ENCODE measurements at regions not wholly inside any gene's neighbourhood (a gene's known extent, or its start where the extent isn't known, plus 50 kb on each side); places are given as distances from the start of the nearest gene placed in this dataset.
"Not testable (repeated sequence)": the region's sequence is repeated elsewhere in the genome, so short reads cannot be mapped to it uniquely, and the experiment has no call there.

DNA sequence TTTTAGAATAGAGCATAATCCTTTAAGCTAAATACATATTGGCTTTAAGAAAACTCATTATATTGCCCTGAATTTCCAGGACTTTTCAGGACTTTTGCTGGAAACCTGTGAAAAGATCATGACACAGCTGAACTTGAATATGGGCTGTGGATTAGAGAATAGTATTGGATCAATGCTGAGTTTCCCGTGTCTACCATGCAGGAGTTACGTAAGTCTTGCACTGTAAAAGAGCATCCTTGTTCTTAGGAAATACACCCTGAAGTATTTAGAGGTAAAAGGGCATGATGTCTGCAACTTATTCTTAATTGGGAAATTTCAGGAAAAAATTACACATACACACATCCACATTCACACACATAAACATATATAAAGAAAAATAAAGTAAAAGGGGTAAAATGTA is 82.1 kb downstream of the ZFP36L2 start:
- DNase-seq: no peak

DNA sequence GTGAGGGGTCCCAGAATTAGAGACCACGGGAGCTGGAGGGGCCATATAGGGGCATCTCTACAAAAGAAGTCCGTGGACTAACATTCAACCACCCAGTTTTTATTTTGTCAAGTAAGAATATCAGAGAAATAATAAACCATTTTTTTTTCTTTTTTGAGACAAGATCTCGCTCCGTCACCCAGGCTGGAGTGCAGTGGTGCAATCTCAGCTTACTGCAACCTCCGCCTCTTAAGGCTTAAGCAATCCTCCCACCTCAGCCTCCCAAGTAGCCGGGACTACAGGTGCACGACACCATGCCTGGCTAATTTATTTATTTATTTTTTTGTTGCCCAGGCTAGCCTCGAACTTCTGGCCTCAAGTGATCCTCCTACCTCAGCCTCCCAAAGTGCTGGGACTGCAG is 82.7 kb downstream of the ZFP36L2 start:
- no peak for DNase-seq

DNA sequence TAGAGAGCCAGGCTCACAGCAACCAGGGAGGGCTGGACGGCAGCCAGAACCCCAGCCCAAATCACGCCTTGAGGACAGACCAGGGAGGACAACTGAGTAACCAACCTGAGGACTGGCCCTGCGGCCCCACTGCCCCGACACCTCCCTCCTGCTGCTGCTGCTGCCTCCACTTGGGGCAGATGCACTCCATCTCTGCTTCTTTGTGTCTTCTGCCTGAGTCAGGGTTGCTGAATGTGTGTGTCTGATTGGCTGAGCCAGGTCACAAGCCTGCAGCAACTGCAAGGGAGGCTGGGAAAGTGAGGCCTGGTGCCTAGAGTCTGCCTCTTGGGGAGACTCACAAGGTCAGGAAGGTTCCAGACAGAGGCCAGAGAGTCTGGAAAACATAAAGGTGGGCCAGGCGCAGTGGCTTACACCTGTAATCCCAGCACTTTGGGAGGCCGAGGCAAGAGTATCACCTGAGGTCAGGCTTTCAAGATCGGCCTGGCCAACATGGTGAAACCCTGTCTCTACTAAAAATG is 83.4 kb downstream of the ZFP36L2 start:
- DNase-seq: no peak

DNA sequence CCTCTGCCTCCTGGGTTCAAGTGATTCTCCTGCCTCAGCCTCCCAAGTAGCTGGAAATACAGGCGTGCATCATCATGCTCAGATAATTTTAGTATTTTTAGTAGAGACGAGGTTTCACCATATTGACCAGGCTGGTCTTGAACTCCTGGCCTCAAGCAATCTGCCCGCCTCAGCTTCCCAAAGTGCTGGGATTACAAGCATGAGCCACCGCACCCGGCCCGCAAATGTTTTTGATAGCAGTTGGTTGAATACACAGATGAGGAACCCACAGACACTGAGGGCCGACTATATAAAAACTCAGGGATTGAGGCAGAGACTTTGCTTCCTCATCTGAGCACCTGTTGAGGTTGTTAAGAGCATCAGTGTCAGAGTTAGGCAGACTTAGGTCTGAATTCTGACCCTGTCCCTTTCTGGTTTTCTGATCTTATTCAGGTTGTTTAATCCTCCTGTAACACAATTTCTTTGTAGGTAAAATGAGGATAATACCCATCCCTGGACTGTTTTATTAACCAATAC is 84.7 kb downstream of the ZFP36L2 start:
- not testable (repeated sequence) for DNase-seq

DNA sequence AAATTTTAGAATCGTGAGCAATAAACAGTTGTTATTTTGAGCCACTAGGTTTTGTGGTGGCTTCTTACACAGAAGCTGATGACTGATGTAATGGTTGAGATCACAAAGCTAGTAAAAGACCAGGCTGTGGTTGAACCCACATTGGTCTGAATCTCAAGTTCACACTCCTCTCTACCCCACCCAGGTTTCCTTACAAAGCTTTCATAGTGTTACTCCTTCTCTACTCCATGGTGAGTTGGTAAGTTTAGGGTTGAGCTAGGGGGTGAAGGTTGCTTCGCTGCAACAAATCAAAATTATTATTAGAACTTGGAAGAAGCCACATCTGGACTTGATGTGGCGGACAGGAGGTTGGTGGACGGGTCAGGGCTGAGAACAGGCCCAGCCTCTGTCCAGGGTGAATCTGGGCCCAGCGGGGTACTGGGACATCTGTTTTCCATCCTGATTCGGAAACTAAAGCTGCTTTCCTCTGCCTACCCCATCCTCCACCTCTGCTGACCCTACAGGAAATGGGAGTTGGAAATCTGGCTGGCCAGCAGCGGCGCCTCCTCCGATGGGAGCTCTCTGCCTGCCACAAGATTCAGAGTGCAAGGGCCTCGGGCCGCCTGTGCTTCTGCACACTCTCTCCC is 86.3 kb downstream of the ZFP36L2 start:
- DNase-seq: no peak

DNA sequence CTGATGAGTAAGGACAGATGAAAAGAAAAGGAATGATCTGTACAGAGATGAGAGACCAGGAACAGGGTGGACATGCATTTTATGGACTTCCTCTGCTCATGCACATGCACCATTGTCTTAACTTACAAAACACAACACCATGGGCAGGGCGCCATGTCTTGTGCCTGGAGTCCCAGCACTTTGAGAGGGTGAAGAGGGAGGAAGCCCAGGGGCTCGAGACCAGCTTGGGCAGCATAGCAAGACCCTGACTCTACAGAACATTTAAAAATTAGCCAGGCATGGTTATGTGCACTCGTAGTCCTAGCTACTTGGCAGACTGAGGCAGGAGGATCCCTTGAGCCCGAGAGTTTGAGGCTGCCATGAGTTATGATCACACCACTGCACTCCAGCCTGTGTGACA is 86.9 kb downstream of the ZFP36L2 start:
- DNase-seq: no peak

DNA sequence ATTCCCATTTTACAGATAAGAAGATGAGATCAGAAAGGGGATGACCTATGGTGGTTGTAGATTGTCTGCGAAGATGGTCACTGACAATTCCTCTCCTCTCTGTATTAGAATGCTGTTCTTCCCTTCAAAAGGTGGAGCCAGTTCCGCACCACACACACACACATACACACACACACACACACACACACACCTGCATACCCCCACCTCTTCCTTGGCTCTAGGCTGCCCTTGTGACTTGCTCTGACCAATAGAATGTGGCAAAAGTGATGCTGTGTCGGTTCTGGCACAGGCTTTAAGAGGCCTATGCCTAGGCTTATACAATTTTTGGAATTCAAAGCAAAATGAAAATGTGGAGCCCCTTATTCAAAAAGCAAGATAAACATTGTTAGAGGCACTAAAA is 88.0 kb downstream of the ZFP36L2 start:
- DNase-seq: no peak

DNA sequence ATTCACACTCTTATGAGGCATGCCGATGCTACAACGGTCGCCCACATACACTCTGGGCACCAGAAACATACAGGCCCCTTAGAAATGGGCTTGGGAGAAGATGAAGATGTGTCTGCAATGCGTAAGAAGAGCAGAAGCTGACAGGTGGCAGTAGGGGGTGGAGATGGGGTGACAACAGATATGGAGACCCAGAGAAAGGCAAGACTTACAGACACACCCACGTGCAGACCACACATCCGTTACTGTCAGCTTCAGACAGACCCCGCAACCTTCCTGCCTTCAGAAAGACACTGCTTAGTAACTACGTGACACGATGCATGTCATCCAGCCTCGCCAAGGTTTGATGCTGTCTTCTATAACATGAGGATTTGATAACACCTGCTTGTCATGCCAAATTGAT is 89.5 kb downstream of the ZFP36L2 start:
- no peak for DNase-seq

DNA sequence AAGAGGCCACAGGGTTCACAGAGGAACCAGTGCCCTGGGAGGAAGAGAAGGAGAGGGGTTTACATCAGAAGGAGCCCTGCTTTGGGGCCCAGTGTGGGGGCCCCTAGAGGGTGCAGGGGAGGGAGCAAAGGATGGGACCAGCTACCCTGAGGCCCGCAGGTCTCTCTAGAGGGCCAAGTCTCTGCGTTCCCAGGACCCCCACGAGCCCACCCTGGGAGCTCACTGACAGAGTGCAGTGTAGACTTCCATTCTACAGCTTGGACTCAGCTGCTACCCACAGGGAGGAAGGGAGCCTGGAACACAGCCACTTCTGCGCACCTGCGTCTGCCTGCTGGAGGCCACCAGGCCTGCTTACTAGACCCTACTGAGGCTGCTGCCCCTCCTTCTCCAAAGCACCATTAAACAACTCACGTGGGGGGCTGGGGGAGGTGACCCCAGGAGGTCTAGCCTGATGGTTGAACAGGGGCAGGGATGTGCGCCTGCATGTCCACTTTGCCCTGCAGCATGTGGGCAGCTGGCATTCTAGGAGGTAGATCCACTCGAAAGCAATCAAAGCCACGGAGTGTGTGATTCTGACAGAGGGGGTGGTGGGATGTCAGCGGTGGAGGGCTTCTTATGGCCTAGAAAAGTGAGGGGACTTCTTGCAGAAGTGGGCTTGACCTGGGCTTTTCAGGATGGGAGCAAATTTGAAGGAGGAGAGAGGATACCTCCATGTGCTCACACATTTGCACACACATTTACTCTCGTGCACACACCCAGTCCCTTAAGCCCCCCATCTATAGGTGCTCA is 90.2 kb downstream of the ZFP36L2 start:
- DNase-seq: no peak

DNA sequence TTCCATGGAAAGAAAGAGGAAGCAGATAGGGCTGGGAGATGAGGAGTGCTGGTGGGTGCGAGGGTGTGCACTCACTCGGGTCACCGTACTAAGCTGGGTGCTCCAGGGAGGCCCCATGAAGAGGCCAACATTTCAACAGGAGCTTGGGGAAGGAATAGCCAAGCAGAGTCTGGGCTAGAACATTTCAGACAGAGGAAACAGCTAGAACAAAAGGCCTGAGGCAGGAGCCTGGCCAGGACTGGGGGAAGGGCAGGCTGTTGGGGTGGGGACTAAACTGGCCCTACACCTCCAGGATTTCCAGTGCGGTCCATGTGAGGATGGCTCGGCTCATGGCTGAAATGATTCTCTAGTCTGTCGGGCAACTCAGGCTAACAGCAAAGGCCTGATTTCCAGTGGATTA is 90.8 kb downstream of the ZFP36L2 start:
- no peak for DNase-seq

DNA sequence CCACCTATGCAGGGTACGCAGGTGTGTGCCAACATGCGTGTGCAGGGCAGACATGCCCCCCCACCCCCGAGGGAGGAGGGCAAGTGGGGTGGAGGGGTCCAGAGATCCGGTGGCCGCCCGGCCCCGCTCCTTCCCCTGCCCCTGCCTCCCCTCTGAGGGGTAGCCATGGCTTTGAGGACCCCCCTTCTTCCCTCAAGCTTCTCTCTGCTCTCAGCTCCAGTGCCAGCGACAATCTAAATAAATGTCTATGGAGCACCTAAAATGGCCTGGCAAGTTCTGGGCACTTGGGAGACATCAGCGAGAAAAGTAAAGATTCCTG is 91.9 kb downstream of the ZFP36L2 start:
- no peak for DNase-seq

DNA sequence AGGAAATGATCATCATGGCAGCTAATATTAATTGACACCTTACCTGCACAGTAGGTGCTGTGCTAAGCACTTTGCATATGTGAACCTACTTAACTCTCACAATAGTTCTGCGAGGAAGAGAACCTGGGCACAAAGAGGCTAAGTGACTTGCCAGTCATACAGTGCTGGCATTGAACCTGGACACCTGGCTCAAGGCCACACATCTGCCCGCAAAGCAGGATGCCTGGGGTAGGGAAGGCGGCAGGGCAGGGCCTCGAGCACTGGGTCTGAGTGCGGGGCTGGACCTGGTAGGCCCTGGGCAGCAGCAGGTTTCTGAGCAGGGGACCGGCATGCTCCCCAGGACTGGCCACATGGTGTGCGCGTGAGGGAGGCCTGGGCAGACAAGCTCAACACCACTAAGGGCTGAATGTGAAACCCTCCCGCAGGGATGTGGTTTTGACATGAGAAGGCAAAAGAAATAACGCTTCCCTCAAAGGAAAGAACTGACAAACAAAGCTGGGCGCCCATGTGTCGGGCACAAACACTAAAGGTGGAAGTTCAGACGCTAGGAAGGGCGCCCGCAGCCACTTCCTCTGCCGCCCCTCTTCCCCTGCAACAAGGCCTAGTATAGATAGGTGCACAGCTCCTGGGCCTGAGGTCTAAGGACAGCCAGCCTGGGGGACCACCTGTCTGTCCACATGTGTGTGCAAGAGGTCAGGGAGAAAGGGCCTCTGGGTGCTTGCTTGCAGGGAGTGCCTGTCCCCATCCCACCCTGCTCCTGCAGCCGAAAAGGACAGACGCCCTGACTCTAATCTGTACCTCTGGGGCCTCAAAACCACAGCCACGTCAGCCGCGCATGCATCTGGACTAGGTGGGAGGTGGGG is 92.5 kb downstream of the ZFP36L2 start:
- DNase-seq: peak; percentile 80

DNA sequence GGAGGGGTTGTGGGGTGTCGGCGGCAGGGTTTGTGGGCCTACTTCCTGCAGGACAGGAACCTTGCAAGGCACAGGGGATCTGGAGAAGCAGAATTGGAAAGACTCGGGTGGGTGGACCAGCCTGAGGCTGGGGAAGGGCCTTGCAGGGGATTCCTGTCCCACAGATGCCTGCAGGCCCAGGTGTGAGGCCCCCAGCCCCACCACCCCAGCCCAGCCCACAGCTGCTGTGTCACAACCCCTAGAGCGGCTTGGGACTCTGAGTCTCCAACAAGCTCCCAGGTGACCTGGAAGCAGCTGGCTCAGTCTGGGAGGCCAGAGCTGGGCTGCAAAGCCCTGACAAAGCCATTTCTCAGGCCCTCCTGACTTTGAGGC is 93.1 kb downstream of the ZFP36L2 start:
- DNase-seq: no peak

DNA sequence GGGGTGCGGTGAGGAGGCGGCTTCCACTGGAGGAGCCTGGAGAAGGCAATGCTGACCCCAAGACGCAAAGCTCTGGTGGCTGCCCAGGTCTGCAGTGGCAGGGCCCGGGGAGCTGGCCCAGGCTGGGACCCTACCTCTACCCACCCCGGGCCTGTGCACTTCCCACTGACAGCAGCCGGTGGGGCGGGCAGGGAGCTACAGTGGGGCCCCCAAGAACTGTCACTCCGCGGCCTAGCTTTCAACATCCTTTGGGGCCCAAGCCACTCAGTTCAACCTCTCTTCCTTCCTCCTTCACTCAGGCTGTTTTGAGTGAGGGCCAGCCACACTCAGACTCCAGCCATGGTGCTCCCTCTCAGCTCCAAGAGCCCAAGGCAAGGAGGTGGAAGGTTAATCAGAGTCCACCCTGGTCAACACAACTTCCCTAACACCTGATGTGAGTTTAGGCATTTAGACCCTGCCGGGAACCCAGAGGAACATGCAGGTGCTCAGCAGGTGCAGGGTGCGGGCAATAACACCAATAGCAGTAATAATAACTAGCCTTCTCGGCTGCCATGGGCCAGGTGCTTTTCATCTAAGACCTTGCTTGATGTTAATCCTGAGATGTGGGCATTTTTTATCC is 93.6 kb downstream of the ZFP36L2 start:
- peak; percentile 86 for DNase-seq

DNA sequence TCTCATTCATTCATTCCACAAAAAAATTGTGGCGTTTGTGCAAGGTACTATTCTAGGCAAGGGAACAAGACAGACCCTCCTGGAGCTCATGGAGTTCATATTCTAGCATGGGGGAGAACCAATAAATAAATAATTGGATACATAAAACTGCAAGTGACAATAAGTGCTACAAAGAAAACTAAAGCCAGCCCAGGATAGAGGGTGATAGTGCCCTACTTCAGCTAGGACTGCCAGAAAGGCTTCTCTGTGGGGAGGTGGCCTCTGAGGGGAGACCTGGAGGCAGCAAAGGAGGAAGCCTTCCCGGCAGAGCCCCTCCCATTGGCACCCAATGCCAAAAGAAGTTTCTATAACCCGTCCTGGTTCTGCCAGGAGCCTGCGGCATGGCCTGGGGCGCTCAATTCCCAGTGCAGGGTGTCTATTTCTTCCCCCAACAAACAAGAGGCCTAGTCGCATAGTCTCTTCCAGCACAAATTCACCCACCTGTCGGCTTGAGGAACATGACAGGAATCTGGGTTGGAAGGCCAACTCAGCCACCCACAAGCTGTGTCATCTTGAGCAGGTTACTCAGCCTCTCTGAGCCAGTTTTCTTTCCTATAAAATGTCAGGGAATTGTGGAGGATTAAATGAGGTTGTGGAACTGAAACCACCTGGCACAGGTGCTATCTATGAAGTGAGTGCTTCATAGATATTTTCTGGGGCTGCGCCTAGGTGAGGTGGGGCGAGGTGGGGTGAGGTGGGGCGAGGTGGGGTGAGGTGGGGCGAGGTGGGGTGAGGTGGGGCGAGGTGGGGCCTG is 94.3 kb downstream of the ZFP36L2 start:
- DNase-seq: peak; percentile 81

DNA sequence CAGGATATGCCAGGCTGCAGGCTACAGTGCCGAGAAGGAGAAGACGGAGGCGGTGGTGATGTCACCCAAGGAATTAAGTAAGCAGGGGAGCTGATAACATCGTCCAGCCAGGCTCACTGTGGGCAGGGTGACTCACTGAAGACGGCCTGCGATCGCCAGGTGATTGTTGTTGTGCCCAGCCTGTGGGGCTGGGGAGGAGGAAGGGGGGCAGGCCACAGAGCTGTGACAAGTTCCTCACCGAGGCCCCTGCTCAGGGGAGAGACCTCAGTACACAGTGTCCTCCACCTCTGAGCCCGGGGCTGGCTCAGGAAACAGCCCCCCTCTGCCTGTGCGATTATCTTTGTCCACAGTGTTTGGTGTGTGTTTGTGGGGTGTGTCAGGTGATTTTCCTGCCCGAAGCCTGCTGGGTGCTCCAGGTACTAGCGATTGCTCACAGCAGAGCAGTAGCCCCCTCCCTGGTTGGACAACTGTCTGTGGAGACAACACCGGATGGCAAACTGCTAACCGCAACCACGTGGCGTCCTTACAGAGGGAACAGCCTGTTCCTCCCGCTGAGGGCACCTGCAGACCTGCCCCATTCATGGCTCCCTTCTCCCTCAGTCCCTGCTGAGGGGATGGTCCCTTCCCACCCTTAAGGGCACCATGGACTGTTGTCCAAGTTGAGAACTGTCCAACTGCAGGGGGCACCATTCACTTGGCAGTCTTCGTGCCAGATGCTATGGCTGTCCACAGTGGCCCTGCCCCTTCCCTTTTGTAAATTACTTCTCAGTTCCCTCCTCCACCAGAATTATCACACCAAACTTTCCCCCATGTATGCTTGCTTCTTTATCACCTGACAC is 95.1 kb downstream of the ZFP36L2 start:
- peak; percentile 88 for DNase-seq

DNA sequence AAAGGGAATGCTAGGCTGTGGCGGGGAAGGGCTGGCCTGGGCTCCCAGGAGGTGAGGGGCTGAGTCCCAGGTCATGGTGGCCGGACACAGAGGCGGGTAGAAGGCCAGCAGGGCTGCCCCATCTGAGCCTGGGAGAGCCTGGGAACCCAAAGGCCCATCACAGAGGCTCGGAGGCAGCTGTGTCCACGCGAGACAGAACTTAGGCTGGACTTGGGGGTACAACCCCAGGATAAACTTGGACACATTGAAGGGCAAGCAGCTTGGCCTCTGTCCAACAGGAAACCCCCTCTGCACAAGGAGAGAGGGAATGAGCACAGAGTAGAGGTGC is 95.9 kb downstream of the ZFP36L2 start:
- DNase-seq: no peak

DNA sequence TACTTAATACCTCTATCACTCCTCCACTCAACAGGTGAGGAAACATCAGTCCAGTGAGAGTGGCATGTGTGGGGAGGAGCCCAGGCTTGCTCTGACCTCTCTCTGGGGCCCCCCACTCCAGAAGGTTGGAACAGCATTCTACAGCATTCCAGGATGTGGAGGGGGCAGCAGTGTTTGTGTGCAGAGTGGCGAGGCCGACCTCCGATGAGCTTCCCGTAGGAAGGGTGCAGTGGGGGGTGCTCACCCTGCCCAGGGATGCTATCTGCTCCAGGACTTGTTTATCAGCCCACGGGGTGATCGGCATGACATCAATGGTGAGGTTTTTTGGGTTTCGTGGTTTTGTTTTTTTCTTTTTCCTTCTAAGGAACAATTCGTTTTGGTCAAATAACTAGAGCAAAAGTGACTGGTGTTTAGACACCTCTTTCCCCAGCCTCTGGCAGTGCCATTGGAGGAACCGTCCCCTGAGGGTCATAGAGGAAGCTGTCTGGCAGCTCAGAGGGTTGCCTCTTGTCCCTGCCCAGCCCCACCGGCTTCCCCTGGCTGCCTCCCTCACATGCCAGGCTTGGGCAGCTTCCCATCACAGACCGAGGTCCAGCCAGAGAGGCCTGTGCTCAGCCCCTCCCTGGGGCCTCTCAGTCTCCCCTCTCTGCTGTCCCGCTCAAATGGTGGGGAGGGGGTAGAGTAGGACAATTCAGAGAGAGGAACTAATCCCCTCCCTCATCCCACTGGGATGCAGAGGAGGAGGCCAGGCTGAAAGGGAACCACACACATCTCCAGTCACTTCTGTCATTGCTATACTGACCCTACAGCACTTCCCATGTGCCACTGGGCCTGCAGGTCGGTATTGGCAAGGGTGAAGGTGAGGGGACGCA is 96.5 kb downstream of the ZFP36L2 start:
- DNase-seq: peak; percentile 22

DNA sequence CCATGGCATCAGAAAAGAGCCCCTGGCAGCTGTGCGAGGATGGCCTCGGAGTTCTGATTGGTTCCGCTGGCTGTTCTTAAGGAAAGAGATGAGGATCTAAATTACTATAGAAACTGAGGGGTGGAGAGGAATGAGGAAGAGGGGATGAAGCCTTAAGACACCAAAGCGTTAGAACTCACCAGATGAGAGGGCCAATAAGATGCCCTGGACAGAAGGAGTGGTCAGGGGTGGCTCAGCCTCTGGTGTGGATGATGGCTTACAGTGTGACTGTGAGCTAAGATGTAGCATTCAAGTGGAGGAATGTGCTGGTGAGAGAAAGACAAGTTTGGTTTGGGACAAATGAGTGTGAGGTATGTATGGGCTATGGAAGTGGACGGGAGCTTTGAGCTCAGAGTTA is 97.8 kb downstream of the ZFP36L2 start:
- no peak for DNase-seq

DNA sequence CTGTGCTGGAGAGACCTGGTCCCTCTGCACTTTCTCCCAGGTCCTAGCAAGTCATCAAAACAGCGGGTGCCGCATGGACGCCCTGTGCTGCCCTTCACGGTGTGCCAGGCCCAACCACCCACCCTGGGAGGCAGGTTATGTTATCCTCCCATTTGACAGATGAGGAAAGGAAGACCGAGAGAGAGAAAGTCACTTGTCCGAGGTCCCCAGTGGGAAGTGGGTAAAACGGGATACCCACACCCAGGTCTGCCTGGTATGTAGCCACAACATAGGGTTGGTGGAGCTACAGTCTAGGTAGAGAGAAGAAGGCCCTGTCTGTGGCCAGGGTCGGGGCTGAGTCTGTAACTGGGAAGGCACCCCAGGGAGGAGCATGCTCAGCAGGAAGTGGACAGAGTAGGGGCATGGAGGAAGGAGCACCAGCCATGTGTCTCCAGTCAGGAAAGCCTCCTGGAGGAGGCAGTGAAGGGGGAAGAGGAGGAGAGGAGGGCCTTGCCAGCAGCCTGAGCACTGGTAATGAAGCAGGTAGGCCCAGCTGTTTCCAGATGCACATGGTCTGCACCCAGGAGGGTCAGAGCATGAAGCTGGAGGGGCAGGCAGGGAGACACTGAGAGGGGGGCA is 98.4 kb downstream of the ZFP36L2 start:
- DNase-seq: no peak

Data from KG1 (cell line).